Transverse colon (tissue), 4 donors: ENCODE measurements at regions not wholly inside any gene's neighbourhood (a gene's known extent, or its start where the extent isn't known, plus 50 kb on each side); places are given as distances from the start of the nearest gene placed in this dataset.

Source experiments
- DNase-seq: peaks from one replicate; pipeline ENCODE4 v3.0.0-alpha.2; 2019
- H3K27ac ChIP-seq, 4 donors: fragments of 200-600 bp; sonication (generic); 2 replicates each; pipeline ENCODE4 v1.5.1; 2016 to 2018; ENCODE audit warnings: inconsistent platforms in 4 of 4
- H3K27me3 ChIP-seq: fragments of 200-600 bp; sonication (generic); 2 replicates; pipeline ENCODE4 v1.5.1; 2017; ENCODE audit warnings: inconsistent platforms
- H3K36me3 ChIP-seq, 4 donors: fragments of 200-600 bp; sonication (generic); 2 replicates each; pipeline ENCODE4 v1.5.1; 2017 to 2019; ENCODE audit warnings: inconsistent platforms in 4 of 4
- H3K4me1 ChIP-seq, 4 donors: fragments of 200-600 bp; sonication (generic); 2 replicates each; pipeline ENCODE4 v1.5.1; 2017 to 2020; ENCODE audit warnings: inconsistent platforms in 4 of 4
- H3K4me3 ChIP-seq, 4 donors: fragments of 200-600 bp; sonication (generic); 1 replicate in 1 of 4; 2 replicates in 3 of 4; pipeline versions ENCODE4 v1.5.1 to v1.6.1; 2017 to 2019; ENCODE audit warnings: inconsistent platforms in 4 of 4
- H3K9me3 ChIP-seq, 2 donors: fragments of 200-600 bp; sonication (generic); 2 replicates each; pipeline ENCODE4 v1.5.1; 2017 to 2019; ENCODE audit warnings: inconsistent platforms in 2 of 2
- EP300 ChIP-seq: sonication (generic); formaldehyde crosslinking; IDR thresholded peaks from one replicate; pipeline ENCODE4 v1.6.1; 2017; ENCODE audit warnings: antibody characterized with exemption, low read depth
- POLR2A ChIP-seq: fragments of 450-650 bp; IDR thresholded peaks from one replicate; pipeline ENCODE4 v1.6.1; 2016; ENCODE audit warnings: antibody characterized with exemption, mild to moderate bottlenecking, moderate library complexity
- POLR2AphosphoS5 ChIP-seq, 3 donors: sonication (generic); formaldehyde crosslinking; IDR thresholded peaks; one replicate each; pipeline ENCODE4 v1.6.1; 2016; ENCODE audit warnings: antibody characterized with exemption in 3 of 3
- WGBS, 2 donors: methylation state at CpG; one replicate each; pipeline ENCODE4 v1.1.5; 2018; ENCODE audit warnings: low coverage in 1 of 2; 5-methylcytosine and 5-hydroxymethylcytosine counted together
- in situ Hi-C, 4 donors: fragments of 200-750 bp; cut with MboI; loops; one replicate each; pipeline versions ENCODE4 v1.15.0 to v1.15.1; 2017; ENCODE audit warnings: low sequenced_read_pairs in 3 of 4, low pct_ligation_motif_present in 1 of 4, low pct_unique_long_range_greater_than_20kb in 1 of 4
- intact Hi-C: fragments of 100-400 bp; cut with DNase I; formaldehyde crosslinking; loops from one replicate; pipeline ENCODE4 v1.15.1; 2023; ENCODE audit warnings: low total_unique reads
- TF ChIP-seq, protein P1 (sequence below), 5 experiments: fragments of 200-600 bp in 3 of 5; fragments of 450-650 bp in 2 of 5; sonication (generic) in 3 of 5; IDR thresholded peaks; 1 replicate in 2 of 5; 2 replicates in 3 of 5; pipeline ENCODE4 v1.5.1; 2016 to 2017; ENCODE audit warnings: antibody characterized with exemption in 5 of 5, inconsistent platforms in 3 of 5, mild to moderate bottlenecking in 2 of 5, moderate library complexity in 1 of 5

DNA sequence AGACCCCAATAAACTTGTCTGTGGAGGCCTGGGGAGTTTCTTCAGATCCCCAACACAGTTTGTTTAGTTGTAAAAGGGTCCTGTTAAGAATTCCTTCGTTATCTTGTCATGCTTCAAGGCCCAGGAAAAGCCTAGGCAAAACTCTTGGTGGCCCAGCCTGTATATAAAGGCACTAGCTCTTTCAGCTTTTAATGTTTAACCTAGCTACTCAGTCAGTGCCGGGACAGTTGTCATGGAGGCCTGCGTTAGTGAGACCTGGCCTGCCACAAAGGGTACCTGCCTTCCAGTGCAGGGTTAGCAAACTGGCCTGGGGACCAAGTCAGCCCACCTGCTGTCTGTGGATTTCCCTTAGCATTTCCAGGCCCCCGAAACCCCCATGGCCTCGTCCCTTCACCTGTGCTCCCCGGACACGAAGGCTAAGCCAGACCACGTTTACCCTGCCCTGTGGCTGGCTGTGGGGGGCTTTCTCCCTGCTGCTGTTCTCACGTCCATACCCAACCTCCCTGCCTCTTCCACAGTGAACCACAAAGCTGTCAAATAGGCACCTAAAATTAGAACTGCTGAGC is 96.9 kb upstream of the PPP2R2D start:
- Histone ChIP-seq H3K27ac (no peak overlapping the region), H3K9me3 (peaks cover 9% of the 10 kb centered on the region in 2 donors), H3K4me3 (no peak overlapping the region), H3K4me1 (no peaks in the 10 kb centered on the region), H3K36me3 (no peaks in the 10 kb centered on the region), H3K27me3 (no peaks in the 10 kb centered on the region)
- no peak for DNase-seq
- TF ChIP-seq POLR2AphosphoS5 (IDR thresholded peaks at IDR 0.05) (no peak), POLR2A (no peak), EP300 (no peak)
- TF ChIP-seq, protein P1, sequence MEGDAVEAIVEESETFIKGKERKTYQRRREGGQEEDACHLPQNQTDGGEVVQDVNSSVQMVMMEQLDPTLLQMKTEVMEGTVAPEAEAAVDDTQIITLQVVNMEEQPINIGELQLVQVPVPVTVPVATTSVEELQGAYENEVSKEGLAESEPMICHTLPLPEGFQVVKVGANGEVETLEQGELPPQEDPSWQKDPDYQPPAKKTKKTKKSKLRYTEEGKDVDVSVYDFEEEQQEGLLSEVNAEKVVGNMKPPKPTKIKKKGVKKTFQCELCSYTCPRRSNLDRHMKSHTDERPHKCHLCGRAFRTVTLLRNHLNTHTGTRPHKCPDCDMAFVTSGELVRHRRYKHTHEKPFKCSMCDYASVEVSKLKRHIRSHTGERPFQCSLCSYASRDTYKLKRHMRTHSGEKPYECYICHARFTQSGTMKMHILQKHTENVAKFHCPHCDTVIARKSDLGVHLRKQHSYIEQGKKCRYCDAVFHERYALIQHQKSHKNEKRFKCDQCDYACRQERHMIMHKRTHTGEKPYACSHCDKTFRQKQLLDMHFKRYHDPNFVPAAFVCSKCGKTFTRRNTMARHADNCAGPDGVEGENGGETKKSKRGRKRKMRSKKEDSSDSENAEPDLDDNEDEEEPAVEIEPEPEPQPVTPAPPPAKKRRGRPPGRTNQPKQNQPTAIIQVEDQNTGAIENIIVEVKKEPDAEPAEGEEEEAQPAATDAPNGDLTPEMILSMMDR (IDR thresholded peaks at IDR 0.05), result no peak
- in situ Hi-C loops (no loop called here), intact Hi-C loops (no loop called here)
- WGBS, 2 donors, result 75 to 81% methylated on average over 4 to 9 of the region's 9 CpGs

DNA sequence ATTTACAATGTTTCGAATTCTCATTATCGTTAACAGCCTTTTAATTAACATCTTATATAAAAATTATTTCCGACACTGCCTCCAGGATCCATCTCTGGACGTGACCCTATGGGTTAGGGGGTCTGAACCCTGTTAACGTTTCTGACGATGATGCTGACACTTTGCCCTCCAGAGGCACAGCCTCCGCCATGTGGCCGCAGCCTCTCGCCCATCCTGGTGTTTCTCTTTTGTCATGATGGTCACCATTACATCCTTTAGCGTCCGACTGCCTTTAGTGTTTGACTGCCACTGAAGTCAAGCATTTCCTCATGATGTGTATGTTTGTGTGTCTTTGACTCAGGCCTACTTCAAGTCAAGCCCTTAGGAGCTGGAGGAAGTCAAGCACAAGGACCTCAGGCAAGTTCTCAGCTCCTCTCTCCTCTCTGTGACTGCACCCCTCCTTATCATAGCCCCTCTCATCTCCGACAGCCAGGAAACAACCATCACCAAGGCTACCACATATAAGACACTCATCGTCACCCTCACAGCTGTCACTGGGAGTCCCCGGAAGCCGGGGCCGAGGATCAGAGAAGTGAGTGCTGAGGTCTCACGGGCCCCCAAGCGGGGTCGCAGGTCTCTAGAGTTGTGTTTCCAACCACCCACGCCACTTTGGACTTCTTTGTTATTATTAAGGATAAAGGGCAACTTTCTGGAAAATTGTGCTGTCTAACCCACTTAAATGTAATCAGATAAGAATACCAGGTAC is 96.1 kb upstream of the PPP2R2D start:
- H3K9me3 ChIP-seq, result peaks cover 1 to 2% of the 10 kb centered on the region in 2 donors
- no peak overlapping the region for H3K4me3 ChIP-seq
- WGBS, 2 donors, result 87 to 92% methylated on average over 5 to 20 of the region's 20 CpGs
- no peaks in the 10 kb centered on the region for H3K36me3 ChIP-seq
- H3K27ac ChIP-seq, result no peak overlapping the region
- TF ChIP-seq, protein P1 (IDR thresholded peaks at IDR 0.05), result no peak
- TF ChIP-seq POLR2A, result no peak
- no peak for TF ChIP-seq EP300
- TF ChIP-seq POLR2AphosphoS5 (IDR thresholded peaks at IDR 0.05), result no peak
- no peaks in the 10 kb centered on the region for H3K27me3 ChIP-seq
- no peaks in the 10 kb centered on the region for H3K4me1 ChIP-seq
- intact Hi-C loops, result no loop called here
- DNase-seq, result no peak
- in situ Hi-C loops, result no loop called here

DNA sequence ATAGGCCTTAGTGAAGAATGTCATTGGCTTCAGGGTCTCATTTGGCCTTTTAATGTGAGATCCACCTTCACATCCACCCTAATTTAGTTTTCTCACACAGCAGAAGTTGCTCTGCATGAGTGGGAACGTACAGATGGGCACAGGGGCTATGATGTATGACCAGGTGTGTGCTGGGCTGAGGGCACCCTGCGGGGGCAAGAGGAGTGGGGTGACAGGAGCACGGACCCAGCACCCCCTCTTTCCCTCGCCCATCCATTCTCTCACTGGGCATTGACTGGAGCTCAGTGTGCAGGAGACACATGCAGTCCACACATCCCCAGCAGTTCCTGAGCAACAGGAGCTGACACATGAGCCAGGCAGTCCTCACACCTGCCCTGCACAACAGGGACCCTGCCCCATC is 95.1 kb upstream of the PPP2R2D start:
- no peaks in the 10 kb centered on the region for H3K9me3 ChIP-seq
- no peak for TF ChIP-seq POLR2A
- TF ChIP-seq POLR2AphosphoS5 (IDR thresholded peaks at IDR 0.05), result no peak
- TF ChIP-seq, protein P1 (IDR thresholded peaks at IDR 0.05), result no peak
- no peak for TF ChIP-seq EP300
- no peaks in the 10 kb centered on the region for H3K36me3 ChIP-seq
- DNase-seq, result no peak
- no peak overlapping the region for H3K4me3 ChIP-seq
- in situ Hi-C loops (no loop called here), intact Hi-C loops (no loop called here)
- H3K27me3 ChIP-seq, result no peaks in the 10 kb centered on the region
- no peak overlapping the region for H3K27ac ChIP-seq
- 77 to 78% methylated on average over 4 of the region's 4 CpGs for WGBS, 2 donors
- H3K4me1 ChIP-seq, result no peaks in the 10 kb centered on the region

DNA sequence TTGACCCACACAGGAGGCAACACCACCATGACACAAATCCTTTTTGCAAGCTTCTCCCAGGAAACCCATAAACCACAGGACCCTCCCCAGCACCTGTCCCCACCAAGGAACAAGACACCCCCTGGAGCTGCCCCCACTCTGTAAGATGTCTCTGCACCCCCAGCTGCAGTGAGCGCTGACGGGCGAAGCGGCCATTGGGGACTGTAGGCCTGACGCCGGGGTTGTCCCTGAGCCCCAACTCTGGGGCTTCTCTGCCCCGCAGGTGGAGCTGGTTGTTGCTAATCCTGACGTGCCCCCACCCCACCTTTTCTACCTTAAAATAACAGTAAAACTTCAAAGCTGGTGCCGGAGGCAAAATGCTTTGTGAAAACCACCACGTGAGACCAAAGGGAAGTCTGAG is 94.7 kb upstream of the PPP2R2D start:
- Histone ChIP-seq H3K36me3 (no peaks in the 10 kb centered on the region), H3K4me1 (no peaks in the 10 kb centered on the region), H3K27me3 (no peaks in the 10 kb centered on the region), H3K9me3 (no peaks in the 10 kb centered on the region), H3K27ac (no peak overlapping the region), H3K4me3 (no peak overlapping the region)
- intact Hi-C loops (no loop called here), in situ Hi-C loops (no loop called here)
- 83% methylated on average over 10 of the region's 10 CpGs; no CpG with 5 or more reads in 1 of the 2 donors for WGBS, 2 donors
- TF ChIP-seq POLR2AphosphoS5 (IDR thresholded peaks at IDR 0.05) (no peak), POLR2A (no peak), EP300 (no peak)
- TF ChIP-seq, protein P1 (IDR thresholded peaks at IDR 0.05), result no peak
- no peak for DNase-seq
